ENCODE measurements at regions not wholly inside any gene's neighbourhood (a gene's known extent, or its start where the extent isn't known, plus 50 kb on each side); places are given as distances from the start of the nearest gene placed in this dataset.

GRCh38 chr10:131777162-131777561, 123.6 kb upstream of the PPP2R2D start:
- DNase-seq (ENCODE audit: low read depth), result no peak
- no peaks in the 10 kb centered on the region for H3K36me3 ChIP-seq (ENCODE audit: control insufficient read depth, insufficient read depth, low read length)
- no peak for TF ChIP-seq CTCF (IDR thresholded peaks at IDR 0.05; ENCODE audit: insufficient read depth, low read depth, low read length)
- ChIA-PET CTCF (no interaction called here), POLR2A (no interaction called here)
- no peaks in the 10 kb centered on the region for H3K27me3 ChIP-seq (ENCODE audit: control insufficient read depth, insufficient read depth, low read length)
- H3K4me3 ChIP-seq (ENCODE audit: low read depth, low read length), result no peak overlapping the region

GRCh38 chr10:131777921-131778320, 122.9 kb upstream of the PPP2R2D start:
- Histone ChIP-seq H3K27me3 (ENCODE audit: control insufficient read depth, insufficient read depth, low read length) (no peaks in the 10 kb centered on the region), H3K4me3 (ENCODE audit: low read depth, low read length) (no peak overlapping the region), H3K36me3 (ENCODE audit: control insufficient read depth, insufficient read depth, low read length) (no peaks in the 10 kb centered on the region)
- no peak for TF ChIP-seq CTCF (IDR thresholded peaks at IDR 0.05; ENCODE audit: insufficient read depth, low read depth, low read length)
- CTCF ChIA-PET, result no interaction called here
- POLR2A ChIA-PET, result no interaction called here
- DNase-seq (ENCODE audit: low read depth), result no peak

GRCh38 chr10:131778385-131778784, 122.4 kb upstream of the PPP2R2D start:
- Histone ChIP-seq H3K4me3 (ENCODE audit: low read depth, low read length) (no peak overlapping the region), H3K36me3 (ENCODE audit: control insufficient read depth, insufficient read depth, low read length) (no peaks in the 10 kb centered on the region), H3K27me3 (ENCODE audit: control insufficient read depth, insufficient read depth, low read length) (no peaks in the 10 kb centered on the region)
- no peak for DNase-seq (ENCODE audit: low read depth)
- ChIA-PET CTCF (no interaction called here), POLR2A (no interaction called here)
- TF ChIP-seq CTCF (IDR thresholded peaks at IDR 0.05; ENCODE audit: insufficient read depth, low read depth, low read length), result no peak

GRCh38 chr10:131778842-131779241, 122.0 kb upstream of the PPP2R2D start:
- POLR2A ChIA-PET, result no interaction called here
- DNase-seq (ENCODE audit: low read depth), result no peak
- TF ChIP-seq CTCF (IDR thresholded peaks at IDR 0.05; ENCODE audit: insufficient read depth, low read depth, low read length), result no peak
- H3K4me3 ChIP-seq (ENCODE audit: low read depth, low read length), result no peak overlapping the region
- no peaks in the 10 kb centered on the region for H3K36me3 ChIP-seq (ENCODE audit: control insufficient read depth, insufficient read depth, low read length)
- no peaks in the 10 kb centered on the region for H3K27me3 ChIP-seq (ENCODE audit: control insufficient read depth, insufficient read depth, low read length)
- CTCF ChIA-PET, result no interaction called here

GRCh38 chr10:131779661-131780394, 121.0 kb upstream of the PPP2R2D start:
- H3K27me3 ChIP-seq (ENCODE audit: control insufficient read depth, insufficient read depth, low read length), result no peaks in the 10 kb centered on the region
- ChIA-PET CTCF (no interaction called here), POLR2A (no interaction called here)
- no peak for DNase-seq (ENCODE audit: low read depth)
- no peak overlapping the region for H3K4me3 ChIP-seq (ENCODE audit: low read depth, low read length)
- no peaks in the 10 kb centered on the region for H3K36me3 ChIP-seq (ENCODE audit: control insufficient read depth, insufficient read depth, low read length)
- TF ChIP-seq CTCF (IDR thresholded peaks at IDR 0.05; ENCODE audit: insufficient read depth, low read depth, low read length), result no peak
